ENCODE measurements at regions not wholly inside any gene's neighbourhood (a gene's known extent, or its start where the extent isn't known, plus 50 kb on each side); places are given as distances from the start of the nearest gene placed in this dataset.

GRCh38 chr17:73841431-73842060 is 197.3 kb upstream of the SDK2 start:
- BruUV-seq (replicated peaks) = no TSS peak
- intact Hi-C loops (cut with micrococcal nuclease) = loop anchor here (1.0 to 5.0 kb wide), 3 partner anchors 129 to 412 kb away; no protein-coding TSS in a partner anchor
- ChIA-PET CTCF (interaction anchor here (1.3 kb wide), 1 partner anchor 412 kb away, joined by 6 read pairs; no protein-coding TSS in a partner anchor), POLR2A (interaction anchor here (0.7 kb wide), 1 partner anchor 46 kb away, joined by 3 read pairs; no protein-coding TSS in a partner anchor)
- H3K27me3 Mint-ChIP-seq (ENCODE audit: insufficient read depth, unreplicated experiment) = peaks cover 11% of the 10 kb centered on the region
- H3K4me1 Mint-ChIP-seq (ENCODE audit: insufficient read depth, unreplicated experiment) = no peaks in the 10 kb centered on the region
- no peak overlapping the region for H3K27ac Mint-ChIP-seq (ENCODE audit: low read depth, unreplicated experiment)
- H3K9me3 Mint-ChIP-seq (ENCODE audit: unreplicated experiment) = peaks cover 7% of the 10 kb centered on the region
- DNase-seq (ENCODE audit: unreplicated experiment) = peak; percentile 30
- no peak overlapping the region for H3K4me3 Mint-ChIP-seq (ENCODE audit: unreplicated experiment)
- TF ChIP-seq CTCF (IDR thresholded peaks at IDR 0.05; ENCODE audit: unreplicated experiment) = peak; percentile 83
- no peaks in the 10 kb centered on the region for H3K36me3 Mint-ChIP-seq (ENCODE audit: insufficient read depth, unreplicated experiment)

GRCh38 chr17:73847952-73848351 is 203.7 kb upstream of the SDK2 start:
- H3K4me3 Mint-ChIP-seq (ENCODE audit: unreplicated experiment) = no peak overlapping the region
- H3K27ac Mint-ChIP-seq (ENCODE audit: low read depth, unreplicated experiment) = no peak overlapping the region
- peaks cover 7% of the 10 kb centered on the region for H3K27me3 Mint-ChIP-seq (ENCODE audit: insufficient read depth, unreplicated experiment)
- no peaks in the 10 kb centered on the region for H3K4me1 Mint-ChIP-seq (ENCODE audit: insufficient read depth, unreplicated experiment)
- no peak for TF ChIP-seq CTCF (IDR thresholded peaks at IDR 0.05; ENCODE audit: unreplicated experiment)
- ChIA-PET POLR2A (no interaction called here), CTCF (no interaction called here)
- no TSS peak for BruUV-seq (replicated peaks)
- no peaks in the 10 kb centered on the region for H3K36me3 Mint-ChIP-seq (ENCODE audit: insufficient read depth, unreplicated experiment)
- intact Hi-C loops (cut with micrococcal nuclease) = no loop called here
- DNase-seq (ENCODE audit: unreplicated experiment) = no peak
- peaks cover 6% of the 10 kb centered on the region for H3K9me3 Mint-ChIP-seq (ENCODE audit: unreplicated experiment)

GRCh38 chr17:73850426-73850825 is 206.2 kb upstream of the SDK2 start:
- intact Hi-C loops (cut with micrococcal nuclease) = no loop called here
- no TSS peak for BruUV-seq (replicated peaks)
- H3K4me1 Mint-ChIP-seq (ENCODE audit: insufficient read depth, unreplicated experiment) = no peaks in the 10 kb centered on the region
- no peak overlapping the region for H3K4me3 Mint-ChIP-seq (ENCODE audit: unreplicated experiment)
- H3K27ac Mint-ChIP-seq (ENCODE audit: low read depth, unreplicated experiment) = no peak overlapping the region
- H3K9me3 Mint-ChIP-seq (ENCODE audit: unreplicated experiment) = peaks cover 8% of the 10 kb centered on the region
- H3K36me3 Mint-ChIP-seq (ENCODE audit: insufficient read depth, unreplicated experiment) = no peaks in the 10 kb centered on the region
- CTCF ChIA-PET = interaction anchor here (0.6 kb wide), 1 partner anchor 235 kb away, joined by 3 read pairs; no protein-coding TSS in a partner anchor
- H3K27me3 Mint-ChIP-seq (ENCODE audit: insufficient read depth, unreplicated experiment) = peaks cover 11% of the 10 kb centered on the region
- no peak for TF ChIP-seq CTCF (IDR thresholded peaks at IDR 0.05; ENCODE audit: unreplicated experiment)
- POLR2A ChIA-PET = no interaction called here
- no peak for DNase-seq (ENCODE audit: unreplicated experiment)

- intact Hi-C loops (cut with micrococcal nuclease) = no loop called here
- H3K4me3 Mint-ChIP-seq (ENCODE audit: unreplicated experiment) = no peak overlapping the region
- CTCF ChIA-PET = no interaction called here
- no peaks in the 10 kb centered on the region for H3K36me3 Mint-ChIP-seq (ENCODE audit: insufficient read depth, unreplicated experiment)
- peaks cover 8% of the 10 kb centered on the region for H3K9me3 Mint-ChIP-seq (ENCODE audit: unreplicated experiment)
- TF ChIP-seq CTCF (IDR thresholded peaks at IDR 0.05; ENCODE audit: unreplicated experiment) = no peak
- BruUV-seq (replicated peaks) = no TSS peak
- DNase-seq (ENCODE audit: unreplicated experiment) = no peak
- H3K27ac Mint-ChIP-seq (ENCODE audit: low read depth, unreplicated experiment) = no peak overlapping the region
- H3K4me1 Mint-ChIP-seq (ENCODE audit: insufficient read depth, unreplicated experiment) = no peaks in the 10 kb centered on the region
- peaks cover 11% of the 10 kb centered on the region for H3K27me3 Mint-ChIP-seq (ENCODE audit: insufficient read depth, unreplicated experiment)
- POLR2A ChIA-PET = no interaction called here
Measured at GRCh38 chr17:73851091-73851490, 206.8 kb upstream of the SDK2 start.
